GM21423 (cell line): ENCODE measurements at regions not wholly inside any gene's neighbourhood (a gene's known extent, or its start where the extent isn't known, plus 50 kb on each side); places are given as distances from the start of the nearest gene placed in this dataset.
"Not testable (repeated sequence)": the region's sequence is repeated elsewhere in the genome, so short reads cannot be mapped to it uniquely, and the experiment has no call there.

Source experiments
- ATAC-seq: cut with Tn5 transposase; IDR thresholded peaks from one replicate; pipeline ENCODE4 v1.9.1; 2021; ENCODE audit warnings: mild to moderate bottlenecking, moderate library complexity; ENCODE audit not compliant: unreplicated experiment

GRCh38 chr3:152211655-152212054, 57.1 kb upstream of the MBNL1 start:
- ATAC-seq: no peak

- ATAC-seq: no peak
Observed at GRCh38 chr3:152213203-152213602, 55.5 kb upstream of the MBNL1 start.

GRCh38 chr3:152213938-152214337, 54.8 kb upstream of the MBNL1 start:
- no peak for ATAC-seq

GRCh38 chr3:152216960-152217865, 51.5 kb upstream of the MBNL1 start:
- ATAC-seq: not testable (repeated sequence)

GRCh38 chr3:152218602-152219001, 50.1 kb upstream of the MBNL1 start:
- ATAC-seq: no peak
